ENCODE measurements at regions not wholly inside any gene's neighbourhood (a gene's known extent, or its start where the extent isn't known, plus 50 kb on each side); places are given as distances from the start of the nearest gene placed in this dataset.

DNA sequence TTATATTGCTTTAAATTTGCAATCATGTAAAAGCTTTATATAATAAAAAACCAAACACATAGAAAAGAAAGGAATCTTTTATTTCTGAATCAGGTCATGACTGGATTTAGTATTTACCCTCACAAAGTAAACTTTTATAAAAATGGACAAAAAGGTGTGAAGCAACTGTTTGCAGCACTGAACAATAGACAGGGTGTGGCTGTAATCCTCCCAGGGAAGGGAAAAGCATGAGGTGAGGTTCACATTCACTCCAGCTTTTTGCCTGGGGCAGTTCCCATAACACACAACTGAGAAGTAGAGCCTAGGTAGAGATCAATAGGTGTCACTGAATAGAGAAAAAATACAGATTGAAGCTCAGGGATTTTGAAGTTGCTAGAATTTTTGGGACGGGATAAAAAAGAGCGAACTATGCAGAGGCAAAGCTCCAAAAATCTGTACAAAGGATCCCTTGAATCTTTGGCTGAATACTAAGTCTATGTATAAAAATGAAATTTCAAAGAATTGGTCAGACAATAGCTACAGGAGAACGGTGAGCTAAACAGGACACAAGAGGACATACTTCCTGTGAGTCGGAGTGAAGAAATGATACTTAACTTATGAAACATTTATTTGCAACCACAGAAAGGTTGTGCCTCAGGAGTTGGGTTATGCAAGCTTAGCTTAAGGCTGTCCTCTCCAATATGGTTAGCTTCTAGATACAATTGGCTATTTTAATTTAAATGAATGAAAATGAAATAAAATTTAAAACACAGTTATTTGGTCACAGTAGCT, 162.0 kb upstream of the ZP4 start:
- TF ChIP-seq POLR2A (IDR thresholded peaks at IDR 0.05; ENCODE audit: low read depth, low read length) (no peak), SPI1 (IDR thresholded peaks at IDR 0.05; ENCODE audit: low read depth, low read length) (no peak), POLR2AphosphoS5 (IDR thresholded peaks at IDR 0.05; ENCODE audit: low read depth, low read length) (no peak), PAX5 (IDR thresholded peaks at IDR 0.05; ENCODE audit: insufficient read depth, low read length, severe bottlenecking) (no peak), TAF1 (IDR thresholded peaks at IDR 0.05; ENCODE audit: low read depth, low read length) (no peak), POU2F2 (IDR thresholded peaks at IDR 0.05; ENCODE audit: low read depth, low read length) (no peak)

All from GM12891 (cell line).